Activated naive CD8-positive, alpha-beta T cell treated with anti-CD3 and anti-CD28 coated beads, Interleukin-2, amount 50 U/mL, for 24 hours (primary cell): ENCODE measurements at regions not wholly inside any gene's neighbourhood (a gene's known extent, or its start where the extent isn't known, plus 50 kb on each side); places are given as distances from the start of the nearest gene placed in this dataset.

Source experiments
- ATAC-seq: fragments of 150-1000 bp; cut with Tn5 transposase; one replicate; pipeline ENCODE4 v1.10.0; 2021
- DNase-seq: peaks from one replicate; pipeline ENCODE4 v3.0.0; 2021
- H3K27ac Mint-ChIP-seq: one replicate; pipeline ENCODE4 v1.8.0; 2021; ENCODE audit warnings: mild to moderate bottlenecking, mixed read lengths
- H3K27me3 Mint-ChIP-seq: one replicate; pipeline ENCODE4 v1.8.0; 2021; ENCODE audit warnings: mixed read lengths
- H3K36me3 Mint-ChIP-seq: one replicate; pipeline ENCODE4 v1.8.0; 2021; ENCODE audit warnings: low read depth, mixed read lengths
- H3K4me1 Mint-ChIP-seq: one replicate; pipeline ENCODE4 v1.8.0; 2021; ENCODE audit warnings: mixed read lengths
- H3K4me3 Mint-ChIP-seq: one replicate; pipeline ENCODE4 v1.8.0; 2021; ENCODE audit warnings: mild to moderate bottlenecking, moderate library complexity, mixed read lengths
- H3K9me3 Mint-ChIP-seq: one replicate; pipeline ENCODE4 v1.8.0; 2021; ENCODE audit warnings: mixed read lengths

GRCh38 chr21:25281134-25281533 lies 326.1 kb downstream of the MRPL39 start:
- peaks cover 8% of the 10 kb centered on the region for H3K27me3 Mint-ChIP-seq
- H3K4me1 Mint-ChIP-seq = no peaks in the 10 kb centered on the region
- H3K9me3 Mint-ChIP-seq = no peaks in the 10 kb centered on the region
- H3K36me3 Mint-ChIP-seq = no peaks in the 10 kb centered on the region
- H3K27ac Mint-ChIP-seq = no peak overlapping the region
- H3K4me3 Mint-ChIP-seq = no peak overlapping the region
- no peak for DNase-seq
- no peak for ATAC-seq

GRCh38 chr21:25280061-25280460 lies 327.2 kb downstream of the MRPL39 start:
- DNase-seq = no peak

GRCh38 chr21:25273959-25274358 lies 333.3 kb downstream of the MRPL39 start:
- Mint-ChIP-seq H3K4me1 (no peaks in the 10 kb centered on the region), H3K4me3 (no peak overlapping the region), H3K9me3 (no peaks in the 10 kb centered on the region), H3K27ac (no peak overlapping the region), H3K36me3 (no peaks in the 10 kb centered on the region), H3K27me3 (peaks cover 2% of the 10 kb centered on the region)
- DNase-seq = no peak
- ATAC-seq = no peak

More at GRCh38 chr21:25280061-25280460, 327.2 kb downstream of the MRPL39 start:
- Mint-ChIP-seq H3K36me3 (no peaks in the 10 kb centered on the region), H3K4me3 (no peak overlapping the region), H3K27ac (no peak overlapping the region), H3K27me3 (peaks cover 8% of the 10 kb centered on the region), H3K9me3 (no peaks in the 10 kb centered on the region), H3K4me1 (no peaks in the 10 kb centered on the region)
- no peak for ATAC-seq

GRCh38 chr21:25254491-25255174 lies 352.6 kb downstream of the MRPL39 start:
- H3K4me3 Mint-ChIP-seq = no peak overlapping the region
- H3K36me3 Mint-ChIP-seq = no peaks in the 10 kb centered on the region
- H3K27me3 Mint-ChIP-seq = no peaks in the 10 kb centered on the region
- DNase-seq (no peak), ATAC-seq (no peak)
- peaks cover 5% of the 10 kb centered on the region for H3K9me3 Mint-ChIP-seq
- H3K4me1 Mint-ChIP-seq = no peaks in the 10 kb centered on the region
- H3K27ac Mint-ChIP-seq = no peak overlapping the region

- no peak overlapping the region for H3K27ac Mint-ChIP-seq
- no peak for ATAC-seq
- no peak for DNase-seq
- no peaks in the 10 kb centered on the region for H3K4me1 Mint-ChIP-seq
- H3K9me3 Mint-ChIP-seq = no peaks in the 10 kb centered on the region
- H3K4me3 Mint-ChIP-seq = no peak overlapping the region
- no peaks in the 10 kb centered on the region for H3K36me3 Mint-ChIP-seq
- H3K27me3 Mint-ChIP-seq = no peaks in the 10 kb centered on the region
Observed at GRCh38 chr21:25246546-25246945, 360.7 kb downstream of the MRPL39 start.

GRCh38 chr21:25244735-25245134 lies 362.5 kb downstream of the MRPL39 start:
- no peaks in the 10 kb centered on the region for H3K36me3 Mint-ChIP-seq
- no peaks in the 10 kb centered on the region for H3K27me3 Mint-ChIP-seq
- no peak overlapping the region for H3K4me3 Mint-ChIP-seq
- DNase-seq (no peak), ATAC-seq (no peak)
- H3K27ac Mint-ChIP-seq = no peak overlapping the region
- no peaks in the 10 kb centered on the region for H3K9me3 Mint-ChIP-seq
- H3K4me1 Mint-ChIP-seq = no peaks in the 10 kb centered on the region

GRCh38 chr21:25243808-25244207 lies 363.5 kb downstream of the MRPL39 start:
- Mint-ChIP-seq H3K36me3 (no peaks in the 10 kb centered on the region), H3K4me1 (no peaks in the 10 kb centered on the region), H3K27ac (no peak overlapping the region), H3K9me3 (peaks cover 3% of the 10 kb centered on the region), H3K4me3 (no peak overlapping the region), H3K27me3 (no peaks in the 10 kb centered on the region)
- no peak for ATAC-seq
- no peak for DNase-seq

- H3K4me3 Mint-ChIP-seq = no peak overlapping the region
- no peak overlapping the region for H3K27ac Mint-ChIP-seq
- ATAC-seq (no peak), DNase-seq (no peak)
- no peaks in the 10 kb centered on the region for H3K27me3 Mint-ChIP-seq
- H3K4me1 Mint-ChIP-seq = no peaks in the 10 kb centered on the region
- no peaks in the 10 kb centered on the region for H3K36me3 Mint-ChIP-seq
- H3K9me3 Mint-ChIP-seq = peaks cover 14% of the 10 kb centered on the region
Observed at GRCh38 chr21:25240974-25241373, 366.3 kb downstream of the MRPL39 start.

- Mint-ChIP-seq H3K4me3 (no peak overlapping the region), H3K9me3 (peaks cover 20% of the 10 kb centered on the region), H3K4me1 (no peaks in the 10 kb centered on the region), H3K27ac (no peak overlapping the region), H3K36me3 (no peaks in the 10 kb centered on the region), H3K27me3 (no peaks in the 10 kb centered on the region)
- ATAC-seq (no peak), DNase-seq (no peak)
Observed at GRCh38 chr21:25234857-25235801, 372.2 kb downstream of the MRPL39 start.

GRCh38 chr21:25220954-25221353 lies 386.3 kb downstream of the MRPL39 start:
- ATAC-seq = no peak
- H3K27me3 Mint-ChIP-seq = no peaks in the 10 kb centered on the region

GRCh38 chr21:25220169-25220568 lies 387.1 kb downstream of the MRPL39 start:
- no peak overlapping the region for H3K27ac Mint-ChIP-seq
- no peaks in the 10 kb centered on the region for H3K36me3 Mint-ChIP-seq
- peaks cover 4% of the 10 kb centered on the region for H3K4me1 Mint-ChIP-seq
- no peaks in the 10 kb centered on the region for H3K27me3 Mint-ChIP-seq
- no peak for ATAC-seq
- no peak for DNase-seq
- H3K4me3 Mint-ChIP-seq = no peak overlapping the region
- H3K9me3 Mint-ChIP-seq = peaks cover 15% of the 10 kb centered on the region

More at GRCh38 chr21:25220954-25221353, 386.3 kb downstream of the MRPL39 start:
- H3K4me1 Mint-ChIP-seq = peaks cover 4% of the 10 kb centered on the region
- no peak for DNase-seq
- peaks cover 15% of the 10 kb centered on the region for H3K9me3 Mint-ChIP-seq
- no peak overlapping the region for H3K27ac Mint-ChIP-seq
- H3K36me3 Mint-ChIP-seq = no peaks in the 10 kb centered on the region
- no peak overlapping the region for H3K4me3 Mint-ChIP-seq

GRCh38 chr21:25215698-25216384 lies 391.4 kb downstream of the MRPL39 start:
- Mint-ChIP-seq H3K27ac (no peak overlapping the region), H3K27me3 (no peaks in the 10 kb centered on the region), H3K9me3 (peaks cover 14% of the 10 kb centered on the region), H3K4me1 (peaks cover 4% of the 10 kb centered on the region), H3K4me3 (no peak overlapping the region), H3K36me3 (no peaks in the 10 kb centered on the region)
- no peak for DNase-seq
- no peak for ATAC-seq

GRCh38 chr21:25214676-25215075 lies 392.6 kb downstream of the MRPL39 start:
- Mint-ChIP-seq H3K36me3 (no peaks in the 10 kb centered on the region), H3K4me1 (peaks cover 4% of the 10 kb centered on the region), H3K27ac (no peak overlapping the region), H3K4me3 (no peak overlapping the region), H3K27me3 (no peaks in the 10 kb centered on the region), H3K9me3 (peaks cover 10% of the 10 kb centered on the region)
- ATAC-seq (no peak), DNase-seq (no peak)

- Mint-ChIP-seq H3K36me3 (no peaks in the 10 kb centered on the region), H3K4me1 (no peaks in the 10 kb centered on the region), H3K4me3 (no peak overlapping the region), H3K9me3 (no peaks in the 10 kb centered on the region), H3K27me3 (no peaks in the 10 kb centered on the region), H3K27ac (no peak overlapping the region)
- ATAC-seq (no peak), DNase-seq (no peak)
Observed at GRCh38 chr21:25199944-25200343, 407.3 kb downstream of the MRPL39 start.
